B cell (primary cell): ENCODE measurements at regions not wholly inside any gene's neighbourhood (a gene's known extent, or its start where the extent isn't known, plus 50 kb on each side); places are given as distances from the start of the nearest gene placed in this dataset.

Experiments
- ATAC-seq: fragments of 200-7000 bp; cut with Tn5 transposase; one replicate; pipeline ENCODE4 v1.10.0; 2021; ENCODE audit warnings: low read depth, mild to moderate bottlenecking, moderate number of reproducible peaks, moderate library complexity
- CTCF ChIA-PET: fragments of 350-600 bp; sonication (Branson Sonifier 250); formaldehyde crosslinking; loops from one replicate; lab custom pipeline; 2021; ENCODE audit warnings: antibody characterized with exemption, inconsistent platforms; lab: Charles Lee
- POLR2A ChIA-PET: fragments of 350-600 bp; sonication (Branson Sonifier 250); formaldehyde crosslinking; loops from one replicate; lab custom pipeline; 2021; ENCODE audit warnings: antibody characterized with exemption; lab: Charles Lee
- DNase-seq: peaks from one replicate; pipeline ENCODE4 v3.0.0; 2013
- H2AFZ ChIP-seq: 2 replicates; pipeline ENCODE4 v1.6.1; 2012; ENCODE audit warnings: mild to moderate bottlenecking, low read depth, low read length; ENCODE audit not compliant: insufficient read depth, poor library complexity, severe bottlenecking
- H3K27ac ChIP-seq, 2 donors: 1 replicate in 1 of 2; 2 replicates in 1 of 2; pipeline ENCODE4 v1.5.1; 2012 to 2013; ENCODE audit warnings: low read length in 2 of 2, mild to moderate bottlenecking in 2 of 2, moderate library complexity in 1 of 2
- H3K27me3 ChIP-seq, 4 experiments: fragments of 200-600 bp in 1 of 4; sonication (generic) in 1 of 4; replicated peaks in 1 of 4; 1 replicate in 2 of 4; 2 replicates in 2 of 4; pipeline versions ENCODE4 v1.6.1 to v1.7.0; 2013 to 2016; ENCODE audit warnings: low read length in 3 of 4, mild to moderate bottlenecking in 2 of 4, mixed read lengths in 1 of 4, moderate library complexity in 1 of 4; ENCODE audit not compliant: insufficient read depth in 4 of 4, control insufficient read depth in 3 of 4; ENCODE audit errors: control extremely low read depth in 1 of 4
- H3K36me3 ChIP-seq, 2 experiments: replicated peaks in 1 of 2; 1 replicate in 1 of 2; 2 replicates in 1 of 2; pipeline versions ENCODE4 v1.6.1 to v1.7.1; 2013; ENCODE audit warnings: low read length in 1 of 2; ENCODE audit not compliant: insufficient read depth in 2 of 2, control insufficient read depth in 1 of 2; ENCODE audit errors: control extremely low read depth in 1 of 2, extremely low read depth in 1 of 2
- H3K4me1 ChIP-seq, 2 donors: fragments of 200-600 bp in 1 of 2; sonication (generic) in 1 of 2; 1 replicate in 1 of 2; 2 replicates in 1 of 2; pipeline versions ENCODE4 v1.5.1 to v1.6.1; 2013 to 2017; ENCODE audit warnings: low read length in 2 of 2; ENCODE audit not compliant: control insufficient read depth in 2 of 2, insufficient read depth in 2 of 2
- H3K4me2 ChIP-seq: replicated peaks from 2 replicates; pipeline ENCODE3; 2012; ENCODE audit warnings: mild to moderate bottlenecking, low read depth, low read length; ENCODE audit not compliant: poor library complexity, severe bottlenecking
- H3K4me3 ChIP-seq, 5 experiments: fragments of 200-600 bp in 1 of 5; sonication (generic) in 1 of 5; 1 replicate in 3 of 5; 2 replicates in 2 of 5; pipeline versions ENCODE4 v1.5.1 to v1.7.0; 2011 to 2016; ENCODE audit warnings: low read length in 4 of 5, mild to moderate bottlenecking in 4 of 5, low read depth in 2 of 5, control low read depth in 1 of 5, moderate library complexity in 1 of 5; ENCODE audit not compliant: insufficient read depth in 1 of 5; ENCODE audit errors: control extremely low read depth in 1 of 5, extremely low read depth in 1 of 5
- H3K79me2 ChIP-seq: fragments of 200-600 bp; sonication (generic); one replicate; pipeline ENCODE4 v1.6.0; 2016; ENCODE audit warnings: low read length; ENCODE audit not compliant: control insufficient read depth, insufficient read depth
- H3K9ac ChIP-seq: fragments of 200-600 bp; sonication (generic); 2 replicates; pipeline ENCODE4 v1.6.1; 2017; ENCODE audit warnings: mild to moderate bottlenecking, low read length, moderate library complexity
- H3K9me3 ChIP-seq, 3 donors: one replicate each; pipeline versions ENCODE4 v1.6.1 to v1.7.1; 2013; ENCODE audit warnings: low read length in 2 of 3; ENCODE audit not compliant: control insufficient read depth in 2 of 3, insufficient read depth in 1 of 3; ENCODE audit errors: control extremely low read depth in 1 of 3
- H4K20me1 ChIP-seq: 2 replicates; pipeline ENCODE4 v1.6.0; 2012; ENCODE audit warnings: mild to moderate bottlenecking, low read length; ENCODE audit not compliant: insufficient read depth, control insufficient read depth, poor library complexity, severe bottlenecking
- H3K27ac Mint-ChIP-seq: one replicate; pipeline ENCODE4 v1.8.0; 2021; ENCODE audit warnings: mixed read lengths
- H3K27me3 Mint-ChIP-seq: one replicate; pipeline ENCODE4 v1.8.0; 2021; ENCODE audit warnings: mixed read lengths
- H3K4me1 Mint-ChIP-seq: one replicate; pipeline ENCODE4 v1.8.0; 2021; ENCODE audit warnings: mixed read lengths
- H3K4me3 Mint-ChIP-seq: one replicate; pipeline ENCODE4 v1.8.0; 2021; ENCODE audit warnings: mixed read lengths
- H3K9me3 Mint-ChIP-seq: one replicate; pipeline ENCODE4 v1.8.0; 2022; ENCODE audit warnings: mixed read lengths; ENCODE audit not compliant: insufficient read depth
- EZH2 ChIP-seq: IDR thresholded peaks from 2 replicates; pipeline ENCODE4 v1.6.1; 2012; ENCODE audit warnings: borderline replicate concordance, low read depth, mild to moderate bottlenecking, moderate library complexity, low read length; ENCODE audit not compliant: insufficient read depth, poor library complexity, severe bottlenecking
- WGBS: methylation state at CpG from one replicate; pipeline ENCODE4 v1.1.5; 2013; ENCODE audit warnings: missing lambda C conversion rate; ENCODE audit not compliant: insufficient coverage; 5-methylcytosine and 5-hydroxymethylcytosine counted together
- intact Hi-C: fragments of 100-400 bp; cut with micrococcal nuclease; formaldehyde crosslinking; loops from one replicate; pipeline ENCODE4 v1.10.0; 2022
- TF ChIP-seq, protein P1 (sequence below): fragments of 200-600 bp; IDR thresholded peaks from one replicate; pipeline ENCODE4 v1.8.0; 2022; ENCODE audit warnings: antibody characterized with exemption, mild to moderate bottlenecking

GRCh38 chr6:113676968-113677367 is 180.2 kb upstream of the MARCKS start:
- Histone ChIP-seq H4K20me1 (no peaks in the 10 kb centered on the region), H2AFZ (no peak overlapping the region), H3K36me3 (no peaks in the 10 kb centered on the region), H3K27me3 (no peaks in the 10 kb centered on the region), H3K4me2 (no peak overlapping the region), H3K79me2 (no peaks in the 10 kb centered on the region), H3K27ac (no peak overlapping the region), H3K4me1 (peaks cover 4 to 5% of the 10 kb centered on the region in 2 donors), H3K9me3 (no peaks in the 10 kb centered on the region), H3K4me3 (no peak overlapping the region), H3K9ac (no peak overlapping the region)
- ATAC-seq = no peak
- TF ChIP-seq, protein P1, sequence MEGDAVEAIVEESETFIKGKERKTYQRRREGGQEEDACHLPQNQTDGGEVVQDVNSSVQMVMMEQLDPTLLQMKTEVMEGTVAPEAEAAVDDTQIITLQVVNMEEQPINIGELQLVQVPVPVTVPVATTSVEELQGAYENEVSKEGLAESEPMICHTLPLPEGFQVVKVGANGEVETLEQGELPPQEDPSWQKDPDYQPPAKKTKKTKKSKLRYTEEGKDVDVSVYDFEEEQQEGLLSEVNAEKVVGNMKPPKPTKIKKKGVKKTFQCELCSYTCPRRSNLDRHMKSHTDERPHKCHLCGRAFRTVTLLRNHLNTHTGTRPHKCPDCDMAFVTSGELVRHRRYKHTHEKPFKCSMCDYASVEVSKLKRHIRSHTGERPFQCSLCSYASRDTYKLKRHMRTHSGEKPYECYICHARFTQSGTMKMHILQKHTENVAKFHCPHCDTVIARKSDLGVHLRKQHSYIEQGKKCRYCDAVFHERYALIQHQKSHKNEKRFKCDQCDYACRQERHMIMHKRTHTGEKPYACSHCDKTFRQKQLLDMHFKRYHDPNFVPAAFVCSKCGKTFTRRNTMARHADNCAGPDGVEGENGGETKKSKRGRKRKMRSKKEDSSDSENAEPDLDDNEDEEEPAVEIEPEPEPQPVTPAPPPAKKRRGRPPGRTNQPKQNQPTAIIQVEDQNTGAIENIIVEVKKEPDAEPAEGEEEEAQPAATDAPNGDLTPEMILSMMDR = no peak
- no peak for TF ChIP-seq EZH2
- Mint-ChIP-seq H3K27ac (no peak overlapping the region), H3K9me3 (no peaks in the 10 kb centered on the region), H3K27me3 (no peaks in the 10 kb centered on the region), H3K4me1 (peaks cover 14% of the 10 kb centered on the region), H3K4me3 (no peak overlapping the region)
- ChIA-PET CTCF (no interaction called here), POLR2A (no interaction called here)
- WGBS = 100% methylated on average over 1 of the region's 1 CpG
- intact Hi-C loops = no loop called here
- no peak for DNase-seq

DNA sequence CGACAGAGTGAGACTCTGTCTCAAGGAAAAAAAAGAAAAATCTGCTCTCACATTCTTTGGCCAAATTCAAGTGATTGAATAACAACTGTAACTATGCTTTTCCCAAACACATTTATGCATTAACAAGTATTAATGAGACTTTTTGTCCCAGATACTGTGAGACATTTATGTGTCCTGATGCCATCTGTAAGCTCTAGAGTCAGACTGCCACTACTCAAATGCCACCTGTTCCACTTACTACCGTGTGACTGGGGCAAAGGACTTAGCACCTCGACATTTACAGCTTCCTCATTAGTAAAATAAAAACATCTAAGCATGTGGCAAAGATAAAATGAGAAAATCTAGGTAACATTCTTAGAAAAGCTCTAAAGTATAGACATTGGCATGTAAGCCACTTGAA is 178.1 kb upstream of the MARCKS start:
- H3K27me3 ChIP-seq = no peaks in the 10 kb centered on the region
- Mint-ChIP-seq H3K27me3 (no peaks in the 10 kb centered on the region), H3K9me3 (no peaks in the 10 kb centered on the region), H3K27ac (no peak overlapping the region), H3K4me1 (peaks cover 20% of the 10 kb centered on the region), H3K4me3 (no peak overlapping the region)
- no peak overlapping the region for H2AFZ ChIP-seq
- no peaks in the 10 kb centered on the region for H4K20me1 ChIP-seq
- no peak overlapping the region for H3K9ac ChIP-seq
- ATAC-seq (no peak), DNase-seq (no peak)
- H3K79me2 ChIP-seq = no peaks in the 10 kb centered on the region
- TF ChIP-seq, protein P1 = no peak
- no peak for TF ChIP-seq EZH2
- no peak overlapping the region for H3K4me2 ChIP-seq
- no peak overlapping the region for H3K27ac ChIP-seq
- intact Hi-C loops = no loop called here
- ChIA-PET CTCF (no interaction called here), POLR2A (no interaction called here)
- H3K9me3 ChIP-seq = no peaks in the 10 kb centered on the region
- H3K4me1 ChIP-seq = peaks cover 4 to 5% of the 10 kb centered on the region in 2 donors
- no peak overlapping the region for H3K4me3 ChIP-seq
- WGBS = 100% methylated on average over 1 of the region's 3 CpGs
- no peaks in the 10 kb centered on the region for H3K36me3 ChIP-seq
